ENCODE measurements at regions not wholly inside any gene's neighbourhood (a gene's known extent, or its start where the extent isn't known, plus 50 kb on each side); places are given as distances from the start of the nearest gene placed in this dataset.

DNA sequence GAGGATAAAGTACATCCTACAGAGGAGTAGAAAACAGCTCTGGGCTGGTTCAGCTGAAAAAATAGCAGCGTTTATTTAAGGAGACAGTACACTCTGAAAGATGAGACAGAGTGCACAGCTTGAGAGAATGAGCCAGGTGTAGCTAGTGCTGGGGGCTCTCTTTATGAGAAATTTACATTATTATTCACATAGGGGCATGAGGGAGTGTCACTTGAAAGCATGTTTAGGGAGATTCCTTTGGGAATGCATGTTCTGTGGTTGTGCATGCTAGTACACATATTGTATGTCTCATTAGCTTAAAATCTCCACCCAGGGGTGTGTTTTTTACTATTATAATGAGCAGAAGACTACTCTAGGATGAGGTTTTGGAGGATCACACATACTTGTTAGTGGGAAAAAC, 1224.4 kb downstream of the REEP3 start:
- no peak overlapping the region for H3K27ac ChIP-seq

DNA sequence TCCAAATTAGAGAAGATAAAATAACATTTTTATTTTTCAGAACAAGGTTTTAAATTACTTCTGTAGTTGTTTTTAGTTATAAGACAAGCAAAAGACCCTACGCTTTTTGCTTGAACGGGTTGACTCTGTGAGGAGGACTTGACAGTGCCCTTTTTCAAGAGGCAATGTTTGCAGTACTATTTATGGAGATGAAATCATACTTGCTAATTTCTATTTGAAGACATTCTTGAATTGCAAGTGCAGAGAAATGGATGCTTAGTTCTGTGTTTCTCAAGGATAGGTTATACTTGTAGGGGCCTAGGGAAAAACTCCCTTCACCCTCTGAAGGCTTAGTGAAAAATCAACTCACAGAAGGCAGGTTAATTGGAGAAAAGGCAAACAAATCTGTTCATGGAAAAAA, 1229.5 kb downstream of the REEP3 start:
- TF ChIP-seq, protein P1, sequence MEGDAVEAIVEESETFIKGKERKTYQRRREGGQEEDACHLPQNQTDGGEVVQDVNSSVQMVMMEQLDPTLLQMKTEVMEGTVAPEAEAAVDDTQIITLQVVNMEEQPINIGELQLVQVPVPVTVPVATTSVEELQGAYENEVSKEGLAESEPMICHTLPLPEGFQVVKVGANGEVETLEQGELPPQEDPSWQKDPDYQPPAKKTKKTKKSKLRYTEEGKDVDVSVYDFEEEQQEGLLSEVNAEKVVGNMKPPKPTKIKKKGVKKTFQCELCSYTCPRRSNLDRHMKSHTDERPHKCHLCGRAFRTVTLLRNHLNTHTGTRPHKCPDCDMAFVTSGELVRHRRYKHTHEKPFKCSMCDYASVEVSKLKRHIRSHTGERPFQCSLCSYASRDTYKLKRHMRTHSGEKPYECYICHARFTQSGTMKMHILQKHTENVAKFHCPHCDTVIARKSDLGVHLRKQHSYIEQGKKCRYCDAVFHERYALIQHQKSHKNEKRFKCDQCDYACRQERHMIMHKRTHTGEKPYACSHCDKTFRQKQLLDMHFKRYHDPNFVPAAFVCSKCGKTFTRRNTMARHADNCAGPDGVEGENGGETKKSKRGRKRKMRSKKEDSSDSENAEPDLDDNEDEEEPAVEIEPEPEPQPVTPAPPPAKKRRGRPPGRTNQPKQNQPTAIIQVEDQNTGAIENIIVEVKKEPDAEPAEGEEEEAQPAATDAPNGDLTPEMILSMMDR (conservative IDR thresholded peaks at IDR 0.05): no peak
- no peak overlapping the region for H3K27ac ChIP-seq

More for the DNA sequence above, 1224.4 kb downstream of the REEP3 start:
- TF ChIP-seq, protein P1 (conservative IDR thresholded peaks at IDR 0.05): no peak

DNA sequence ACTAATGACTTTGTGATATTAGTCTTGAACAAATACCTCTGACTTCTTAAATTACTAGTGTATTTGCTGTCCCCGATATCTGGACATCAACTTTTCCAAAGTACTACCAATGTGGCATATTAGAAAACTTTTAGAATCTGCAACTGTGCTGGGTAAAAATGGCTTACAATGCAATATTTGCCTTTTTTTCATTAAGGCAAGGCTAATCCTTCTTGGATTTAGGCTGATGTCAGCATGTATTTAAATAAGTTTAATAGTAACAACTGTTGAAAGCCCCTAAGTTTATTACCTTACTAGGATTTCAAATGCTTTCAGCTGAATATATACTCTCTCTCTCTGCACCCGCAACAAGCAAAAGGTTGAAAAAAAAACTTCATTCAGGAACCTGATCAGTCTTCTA, 1232.3 kb downstream of the REEP3 start:
- TF ChIP-seq, protein P1 (conservative IDR thresholded peaks at IDR 0.05): no peak
- no peak overlapping the region for H3K27ac ChIP-seq

DNA sequence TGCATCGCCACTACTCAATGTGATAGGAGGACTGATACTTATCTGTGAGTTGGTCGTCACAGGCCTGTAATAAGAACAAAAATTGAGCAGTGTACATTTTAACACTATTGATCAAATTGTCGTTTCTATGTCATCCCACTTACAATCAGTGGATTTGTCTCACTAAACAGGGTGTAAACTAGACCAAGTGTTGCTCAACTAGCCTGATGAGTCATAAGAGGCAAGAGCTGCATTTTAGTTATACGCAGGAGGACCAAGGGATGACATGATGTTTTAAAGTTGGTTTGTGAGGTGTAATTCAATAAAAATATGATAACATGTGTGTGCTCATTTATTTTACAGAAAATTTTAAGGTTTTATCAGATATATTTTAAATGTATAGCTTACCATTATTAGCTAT, 1239.2 kb downstream of the REEP3 start:
- H3K27ac ChIP-seq: no peak overlapping the region
- TF ChIP-seq, protein P1 (conservative IDR thresholded peaks at IDR 0.05): no peak

DNA sequence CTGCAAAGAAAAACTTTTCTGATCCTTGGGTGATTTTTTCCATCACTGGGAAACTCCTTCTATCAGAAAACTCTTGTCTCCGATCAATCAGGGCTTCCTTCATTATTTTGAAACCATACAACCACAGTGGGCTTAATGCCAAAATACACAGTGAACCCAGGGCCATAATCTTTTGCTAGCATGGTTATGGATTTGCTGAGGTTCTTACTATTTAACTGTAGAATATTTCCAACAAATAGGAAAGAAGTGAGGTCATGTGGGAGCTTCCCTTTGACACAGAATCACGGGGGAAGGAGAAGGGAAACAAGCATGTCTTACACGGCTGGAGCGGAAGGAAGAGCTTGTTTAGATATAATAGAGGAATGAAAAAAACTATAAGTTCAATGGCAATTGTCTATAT, 1241.7 kb downstream of the REEP3 start:
- TF ChIP-seq, protein P1 (conservative IDR thresholded peaks at IDR 0.05): no peak
- no peak overlapping the region for H3K27ac ChIP-seq

DNA sequence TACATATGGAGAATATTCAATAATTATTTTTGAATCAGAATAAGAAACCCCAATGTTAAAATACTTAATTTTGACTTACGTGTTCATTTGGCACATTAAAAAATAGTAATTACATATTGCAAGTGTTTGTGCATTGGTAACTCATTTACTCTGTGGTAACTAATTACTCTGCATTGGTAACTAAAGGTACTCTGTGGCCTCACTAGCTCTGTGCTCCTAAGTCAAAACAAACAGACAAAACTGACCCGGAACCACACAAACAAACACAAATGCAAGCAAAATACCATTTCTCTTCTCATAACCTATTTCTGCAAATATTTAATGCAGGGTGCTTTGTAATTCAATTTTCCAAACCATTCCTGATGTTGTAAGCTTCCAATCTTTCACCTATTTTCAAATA, 1244.3 kb downstream of the REEP3 start:
- H3K27ac ChIP-seq: no peak overlapping the region
- TF ChIP-seq, protein P1 (conservative IDR thresholded peaks at IDR 0.05): no peak

DNA sequence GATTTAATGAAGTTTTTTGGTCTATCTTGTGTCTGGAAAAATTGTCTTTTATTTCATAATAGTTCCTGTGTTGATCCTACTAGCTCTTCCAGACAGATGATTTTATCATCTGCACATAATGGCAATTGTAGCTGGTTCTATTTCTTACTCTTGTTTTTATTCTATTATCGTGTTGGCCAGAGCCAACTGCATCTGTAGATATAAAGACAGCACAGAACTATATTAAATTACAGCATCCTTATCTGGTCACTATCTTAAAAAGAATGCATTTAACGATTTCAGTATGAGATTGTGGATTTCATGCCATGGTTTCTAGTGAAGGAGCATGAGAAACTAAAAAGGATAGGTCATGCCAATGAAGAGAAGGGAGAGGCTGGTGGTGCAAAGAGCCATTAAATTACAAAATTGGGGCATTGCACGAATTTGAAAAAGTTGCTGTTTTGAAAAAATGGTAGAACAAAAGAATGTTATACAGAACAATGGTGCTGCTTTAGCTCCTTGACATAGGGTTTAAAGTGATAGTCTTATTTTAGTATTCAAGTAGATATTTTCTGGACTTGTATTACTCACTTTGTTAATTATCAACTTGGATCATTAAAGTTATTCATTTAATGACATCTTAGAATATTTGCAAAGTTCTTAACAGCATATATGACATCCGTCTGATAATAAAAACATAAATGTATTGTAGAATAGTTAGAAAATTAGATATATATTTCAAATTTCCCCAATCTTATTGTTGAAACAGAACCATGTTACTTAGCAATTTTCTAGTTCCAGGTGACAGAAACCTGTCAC, 1250.3 kb downstream of the REEP3 start:
- TF ChIP-seq, protein P1 (conservative IDR thresholded peaks at IDR 0.05): no peak
- no peak overlapping the region for H3K27ac ChIP-seq
